CD4-positive, alpha-beta T cell (primary cell): ENCODE measurements at regions not wholly inside any gene's neighbourhood (a gene's known extent, or its start where the extent isn't known, plus 50 kb on each side); places are given as distances from the start of the nearest gene placed in this dataset.

Experiments used
- ATAC-seq: fragments of 200-7000 bp; cut with Tn5 transposase; one replicate; pipeline ENCODE4 v1.10.0; 2022; ENCODE audit warnings: mild to moderate bottlenecking; ENCODE audit not compliant: poor library complexity
- CTCF ChIA-PET: fragments of 350-600 bp; sonication (Branson Sonifier 250); formaldehyde crosslinking; loops from one replicate; lab custom pipeline; 2021; ENCODE audit warnings: antibody characterized with exemption, inconsistent platforms; lab: Charles Lee
- POLR2A ChIA-PET: fragments of 350-600 bp; sonication (Branson Sonifier 250); formaldehyde crosslinking; loops from one replicate; lab custom pipeline; 2021; ENCODE audit warnings: antibody characterized with exemption, inconsistent platforms; lab: Charles Lee
- DNase-seq, 14 experiments: peaks; one replicate each; pipeline ENCODE4 v3.0.0-alpha.2; 2013 to 2020; ENCODE audit warnings: mixed read lengths in 2 of 14
- H3K27ac ChIP-seq, 2 donors: one replicate each; pipeline versions ENCODE4 v1.5.1 to v1.7.0; 2013; ENCODE audit warnings: low read length in 2 of 2, low read depth in 1 of 2, mild to moderate bottlenecking in 1 of 2
- H3K27me3 ChIP-seq, 2 experiments: 1 replicate in 1 of 2; 2 replicates in 1 of 2; pipeline versions ENCODE4 v1.6.1 to v1.7.0; 2013; ENCODE audit warnings: low read length in 2 of 2, control low read depth in 1 of 2, mild to moderate bottlenecking in 1 of 2, moderate library complexity in 1 of 2; ENCODE audit not compliant: insufficient read depth in 2 of 2, control insufficient read depth in 1 of 2
- H3K36me3 ChIP-seq: one replicate; pipeline ENCODE4 v1.6.1; 2013; ENCODE audit warnings: low read length, control low read depth; ENCODE audit not compliant: insufficient read depth
- H3K4me1 ChIP-seq: one replicate; pipeline ENCODE4 v1.6.1; 2013; ENCODE audit warnings: low read length, control low read depth; ENCODE audit not compliant: insufficient read depth
- H3K4me3 ChIP-seq: one replicate; pipeline ENCODE4 v1.5.1; 2013; ENCODE audit warnings: mild to moderate bottlenecking, low read length, moderate library complexity
- H3K9me3 ChIP-seq, 2 experiments: 1 replicate in 1 of 2; 2 replicates in 1 of 2; pipeline versions ENCODE4 v1.6.1 to v1.7.0; 2013; ENCODE audit warnings: low read length in 2 of 2, mild to moderate bottlenecking in 2 of 2, control low read depth in 1 of 2, moderate library complexity in 1 of 2; ENCODE audit not compliant: control insufficient read depth in 1 of 2, insufficient read depth in 1 of 2
- H3K27ac Mint-ChIP-seq: one replicate; pipeline ENCODE4 v1.8.0; 2020; ENCODE audit warnings: mixed read lengths
- H3K27me3 Mint-ChIP-seq: one replicate; pipeline ENCODE4 v1.8.0; 2021; ENCODE audit warnings: mixed read lengths
- H3K36me3 Mint-ChIP-seq: one replicate; pipeline ENCODE4 v1.8.0; 2021; ENCODE audit warnings: low read depth, mixed read lengths
- H3K4me1 Mint-ChIP-seq: one replicate; pipeline ENCODE4 v1.8.0; 2021; ENCODE audit warnings: low read depth, mixed read lengths
- H3K4me3 Mint-ChIP-seq: one replicate; pipeline ENCODE4 v1.8.0; 2020; ENCODE audit warnings: mild to moderate bottlenecking, mixed read lengths
- H3K9me3 Mint-ChIP-seq: one replicate; pipeline ENCODE4 v1.8.0; 2020; ENCODE audit warnings: mixed read lengths
- CTCF ChIP-seq: fragments of 200-600 bp; IDR thresholded peaks from one replicate; pipeline ENCODE4 v1.8.0; 2022; ENCODE audit warnings: antibody characterized with exemption, mild to moderate bottlenecking
- intact Hi-C, 2 experiments: fragments of 100-400 bp; cut with DNase I in 1 of 2; cut with micrococcal nuclease in 1 of 2; formaldehyde crosslinking; loops; one replicate each; pipeline versions ENCODE4 v1.15.1 to v1.9.0; 2023 to 2025; cut with DNase I, micrococcal nuclease

GRCh38 chr1:30462826-30463425, 260.5 kb downstream of the MATN1 start:
- H3K27me3 Mint-ChIP-seq, result peaks cover 19% of the 10 kb centered on the region
- intact Hi-C loops, result no loop called here
- H3K36me3 Mint-ChIP-seq, result no peaks in the 10 kb centered on the region
- H3K36me3 ChIP-seq, result no peaks in the 10 kb centered on the region
- H3K27ac Mint-ChIP-seq, result no peak overlapping the region
- H3K4me1 Mint-ChIP-seq, result no peaks in the 10 kb centered on the region
- peaks cover 3% of the 10 kb centered on the region for H3K9me3 Mint-ChIP-seq
- H3K4me3 Mint-ChIP-seq, result no peak overlapping the region
- no peaks in the 10 kb centered on the region for H3K4me1 ChIP-seq
- peak in 1 of 14 experiments; percentile 7 for DNase-seq
- peaks cover 0 to 15% of the 10 kb centered on the region in 2 experiments for H3K9me3 ChIP-seq
- H3K27ac ChIP-seq, result no peak overlapping the region
- ChIA-PET CTCF (no interaction called here), POLR2A (no interaction called here)
- no peak overlapping the region for H3K4me3 ChIP-seq
- H3K27me3 ChIP-seq, result peaks cover 4% of the 10 kb centered on the region in 2 experiments
- ATAC-seq, result no peak
- no peak for TF ChIP-seq CTCF

GRCh38 chr1:30462166-30462565, 261.2 kb downstream of the MATN1 start:
- ATAC-seq (no peak), DNase-seq (peak in 1 of 14 experiments; percentile 4)
- Mint-ChIP-seq H3K4me1 (no peaks in the 10 kb centered on the region), H3K4me3 (no peak overlapping the region), H3K27ac (no peak overlapping the region), H3K27me3 (peaks cover 19% of the 10 kb centered on the region), H3K36me3 (no peaks in the 10 kb centered on the region), H3K9me3 (peaks cover 3% of the 10 kb centered on the region)
- TF ChIP-seq CTCF, result no peak
- ChIA-PET POLR2A (no interaction called here), CTCF (no interaction called here)
- Histone ChIP-seq H3K4me3 (no peak overlapping the region), H3K9me3 (peaks cover 0 to 15% of the 10 kb centered on the region in 2 experiments), H3K4me1 (no peaks in the 10 kb centered on the region), H3K27ac (no peak overlapping the region), H3K36me3 (no peaks in the 10 kb centered on the region), H3K27me3 (peaks cover 4% of the 10 kb centered on the region in 2 experiments)
- intact Hi-C loops, result no loop called here

GRCh38 chr1:30461640-30462039, 261.7 kb downstream of the MATN1 start:
- DNase-seq, result peak in 1 of 14 experiments; percentile 8
- Histone ChIP-seq H3K4me1 (no peaks in the 10 kb centered on the region), H3K27me3 (peaks cover 4% of the 10 kb centered on the region in 2 experiments), H3K36me3 (no peaks in the 10 kb centered on the region), H3K4me3 (no peak overlapping the region), H3K9me3 (peaks cover 0 to 15% of the 10 kb centered on the region in 2 experiments), H3K27ac (no peak overlapping the region)
- no peaks in the 10 kb centered on the region for H3K36me3 Mint-ChIP-seq
- peaks cover 3% of the 10 kb centered on the region for H3K9me3 Mint-ChIP-seq
- peaks cover 21% of the 10 kb centered on the region for H3K27me3 Mint-ChIP-seq
- H3K4me1 Mint-ChIP-seq, result no peaks in the 10 kb centered on the region
- intact Hi-C loops, result no loop called here
- no peak overlapping the region for H3K4me3 Mint-ChIP-seq
- ATAC-seq, result no peak
- CTCF ChIA-PET, result no interaction called here
- TF ChIP-seq CTCF, result no peak
- H3K27ac Mint-ChIP-seq, result no peak overlapping the region
- POLR2A ChIA-PET, result no interaction called here
